K562 (cell line): ENCODE measurements at regions not wholly inside any gene's neighbourhood (a gene's known extent, or its start where the extent isn't known, plus 50 kb on each side); places are given as distances from the start of the nearest gene placed in this dataset.

ENCODE experiments used
- CHD2 ChIP-seq: IDR thresholded peaks from 2 replicates; pipeline ENCODE4 v1.6.1; 2011; ENCODE audit warnings: low read depth, low read length
- E2F8 ChIP-seq: fragments of 450-650 bp; IDR thresholded peaks from 2 replicates; pipeline ENCODE4 v1.7.1; 2018; ENCODE audit warnings: mild to moderate bottlenecking, low read depth; ENCODE audit not compliant: partially characterized antibody
- EWSR1 ChIP-seq: fragments of 450-650 bp; IDR thresholded peaks from 2 replicates; pipeline ENCODE4 v1.6.1; 2018; ENCODE audit warnings: borderline replicate concordance, mild to moderate bottlenecking, low read depth, moderate library complexity; ENCODE audit not compliant: partially characterized antibody
- PYGO2 ChIP-seq: fragments of 450-650 bp; IDR thresholded peaks from 2 replicates; pipeline ENCODE4 v1.6.1; 2016; ENCODE audit warnings: mild to moderate bottlenecking, missing genetic modification characterization, moderate library complexity, missing compliant biosample characterization
- RERE ChIP-seq: sonication (generic); formaldehyde crosslinking; IDR thresholded peaks from 2 replicates; pipeline ENCODE4 v1.8.0; 2023; ENCODE audit warnings: missing genetic modification reagents, mild to moderate bottlenecking, borderline replicate concordance
- SRF ChIP-seq, 2 experiments: fragments of 250-450, 450-650 bp in 1 of 2; sonication (Bioruptor Pico) in 1 of 2; sonication (generic) in 1 of 2; formaldehyde crosslinking; IDR thresholded peaks; 2 replicates each; pipeline versions ENCODE4 v1.5.0 to v1.5.1; 2020 to 2022; ENCODE audit warnings: mild to moderate bottlenecking in 1 of 2, missing genetic modification reagents in 1 of 2
- TAF1 ChIP-seq: IDR thresholded peaks from 2 replicates; pipeline ENCODE4 v1.6.1; 2011; ENCODE audit warnings: mild to moderate bottlenecking, low read length, moderate library complexity; ENCODE audit not compliant: insufficient read depth, control insufficient read depth, severe bottlenecking; ENCODE audit errors: extremely low read depth
- UBTF ChIP-seq, 2 experiments: IDR thresholded peaks; 2 replicates each; pipeline ENCODE4 v1.6.1; 2012; ENCODE audit warnings: improper control_type of control experiment in 2 of 2, low read depth in 2 of 2, low read length in 2 of 2, borderline replicate concordance in 1 of 2
- USF1 ChIP-seq: sonication (generic); formaldehyde crosslinking; IDR thresholded peaks from 2 replicates; pipeline ENCODE4 v1.9.0; 2022; ENCODE audit warnings: mild to moderate bottlenecking, missing genetic modification reagents
- ZNF217 ChIP-seq: sonication (generic); formaldehyde crosslinking; IDR thresholded peaks from 2 replicates; pipeline ENCODE4 v1.8.0; 2022; ENCODE audit warnings: mild to moderate bottlenecking, missing genetic modification reagents
- ZNF277 ChIP-seq: fragments of 250-450 bp; sonication (Bioruptor Pico); IDR thresholded peaks from 2 replicates; pipeline ENCODE4 v1.8.0; 2022; ENCODE audit warnings: inconsistent platforms, mild to moderate bottlenecking, moderate library complexity, borderline replicate concordance
- ZNF780A ChIP-seq: fragments of 250-450 bp; sonication (Bioruptor Pico); IDR thresholded peaks from 2 replicates; pipeline ENCODE4 v1.5.0; 2021; ENCODE audit warnings: mild to moderate bottlenecking

- TF ChIP-seq UBTF (IDR thresholded peaks at IDR 0.05; ENCODE audit: borderline replicate concordance in 1 of 2, low read depth in 2 of 2, low read length in 2 of 2) (peak in 1 of 2 experiments; percentile 35; a peak in 1 of 4 replicates), EWSR1 (no peak), ZNF217 (CRISPR knock-in tag) (no peak), PYGO2 (tag) (peak; percentile 81), ZNF277 (no peak), ZNF780A (no peak), CHD2 (no peak), RERE (CRISPR knock-in tag) (no peak), SRF (CRISPR knock-in tag; IDR thresholded peaks at IDR 0.05) (peak in 1 of 2 experiments; percentile 92; a peak in 1 of 4 replicates), TAF1 (no peak), E2F8 (no peak), USF1 (peak; percentile 84)
Observed at GRCh38 chr6:26295691-26296555, 69.1 kb upstream of the BTN3A2 start (continued).
